ENCODE measurements at regions not wholly inside any gene's neighbourhood (a gene's known extent, or its start where the extent isn't known, plus 50 kb on each side); places are given as distances from the start of the nearest gene placed in this dataset.

GRCh38 chr5:2001300-2001699, 118.6 kb upstream of the IRX4 start:
- H3K79me2 ChIP-seq (ENCODE audit: low read length): no peaks in the 10 kb centered on the region
- H3K4me2 ChIP-seq (ENCODE audit: low read depth, low read length): no peak overlapping the region
- H3K4me3 ChIP-seq (ENCODE audit: low read length): no peak overlapping the region
- H3K9ac ChIP-seq (ENCODE audit: low read length): no peak overlapping the region
- peak; percentile 33 for DNase-seq
- no peaks in the 10 kb centered on the region; the same call in 1 of the 2 replicates for H3K27me3 ChIP-seq (replicated peaks; ENCODE audit: insufficient read depth, low read length)
- H2AFZ ChIP-seq (ENCODE audit: low read length): no peak overlapping the region
- no peaks in the 10 kb centered on the region for H4K20me1 ChIP-seq (ENCODE audit: insufficient read depth, low read length)
- no peak overlapping the region for H3K27ac ChIP-seq (ENCODE audit: low read length)
- H3K9me3 ChIP-seq (replicated peaks; ENCODE audit: insufficient read depth, low read length): no peaks in the 10 kb centered on the region
- TF ChIP-seq EZH2 (optimal IDR thresholded peaks at IDR 0.05; ENCODE audit: low read depth, low read length): no peak
- TF ChIP-seq CTCF (IDR thresholded peaks at IDR 0.05; ENCODE audit: low read length): no peak
- no peak for TF ChIP-seq EZH2phosphoT487 (IDR thresholded peaks at IDR 0.05; ENCODE audit: low read length)
- H3K9me2 ChIP-seq (replicated peaks; ENCODE audit: insufficient read depth, low read length): no peaks in the 10 kb centered on the region
- no peaks in the 10 kb centered on the region for H3F3A ChIP-seq (ENCODE audit: insufficient read depth, low read length)
- H3K36me3 ChIP-seq (replicated peaks; ENCODE audit: insufficient read depth, low read length): no peaks in the 10 kb centered on the region
- H3K4me1 ChIP-seq (ENCODE audit: low read length): no peaks in the 10 kb centered on the region

DNA sequence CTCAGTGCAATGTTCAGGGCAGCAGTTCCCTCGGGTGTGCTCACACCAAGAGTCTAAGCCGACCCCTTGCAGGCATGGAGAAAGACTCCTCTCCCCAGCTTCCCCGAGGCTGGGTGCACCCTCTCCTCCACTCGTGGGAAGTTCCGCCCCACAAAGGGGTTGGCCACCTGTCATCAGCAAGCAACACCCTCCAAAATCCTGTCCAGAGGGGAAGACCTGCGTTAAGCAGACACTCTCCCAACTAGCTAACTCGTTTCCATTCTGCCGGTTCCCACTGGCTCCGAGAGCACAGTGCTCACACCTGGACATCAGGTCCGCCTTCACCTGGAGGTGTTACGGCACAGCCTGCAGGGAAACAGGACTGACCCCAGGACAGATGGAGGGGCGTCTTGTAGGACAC, 117.9 kb upstream of the IRX4 start:
- H3K27me3 ChIP-seq (replicated peaks; ENCODE audit: insufficient read depth, low read length): no peaks in the 10 kb centered on the region; the same call in 1 of the 2 replicates
- TF ChIP-seq CTCF (IDR thresholded peaks at IDR 0.05; ENCODE audit: low read length): no peak
- no peak for TF ChIP-seq EZH2 (optimal IDR thresholded peaks at IDR 0.05; ENCODE audit: low read depth, low read length)
- TF ChIP-seq EZH2phosphoT487 (IDR thresholded peaks at IDR 0.05; ENCODE audit: low read length): no peak
- H3K9me3 ChIP-seq (replicated peaks; ENCODE audit: insufficient read depth, low read length): no peaks in the 10 kb centered on the region
- H3K79me2 ChIP-seq (ENCODE audit: low read length): no peaks in the 10 kb centered on the region
- H2AFZ ChIP-seq (ENCODE audit: low read length): no peak overlapping the region
- H3K9ac ChIP-seq (ENCODE audit: low read length): no peak overlapping the region
- DNase-seq: no peak
- H3K4me1 ChIP-seq (ENCODE audit: low read length): no peaks in the 10 kb centered on the region
- H3K4me3 ChIP-seq (ENCODE audit: low read length): no peak overlapping the region
- H3K27ac ChIP-seq (ENCODE audit: low read length): no peak overlapping the region
- H3K9me2 ChIP-seq (replicated peaks; ENCODE audit: insufficient read depth, low read length): no peaks in the 10 kb centered on the region
- H3K36me3 ChIP-seq (replicated peaks; ENCODE audit: insufficient read depth, low read length): no peaks in the 10 kb centered on the region
- H4K20me1 ChIP-seq (ENCODE audit: insufficient read depth, low read length): no peaks in the 10 kb centered on the region
- H3F3A ChIP-seq (ENCODE audit: insufficient read depth, low read length): no peaks in the 10 kb centered on the region
- H3K4me2 ChIP-seq (ENCODE audit: low read depth, low read length): no peak overlapping the region

- TF ChIP-seq EZH2phosphoT487 (IDR thresholded peaks at IDR 0.05; ENCODE audit: low read length): no peak
- no peak overlapping the region for H3K4me3 ChIP-seq (ENCODE audit: low read length)
- H3K27ac ChIP-seq (ENCODE audit: low read length): no peak overlapping the region
- H3K36me3 ChIP-seq (replicated peaks; ENCODE audit: insufficient read depth, low read length): no peaks in the 10 kb centered on the region
- no peak overlapping the region for H3K4me2 ChIP-seq (ENCODE audit: low read depth, low read length)
- H3K79me2 ChIP-seq (ENCODE audit: low read length): no peaks in the 10 kb centered on the region
- H4K20me1 ChIP-seq (ENCODE audit: insufficient read depth, low read length): no peaks in the 10 kb centered on the region
- H3F3A ChIP-seq (ENCODE audit: insufficient read depth, low read length): no peaks in the 10 kb centered on the region
- DNase-seq: no peak
- H3K4me1 ChIP-seq (ENCODE audit: low read length): no peaks in the 10 kb centered on the region
- no peaks in the 10 kb centered on the region for H3K9me2 ChIP-seq (replicated peaks; ENCODE audit: insufficient read depth, low read length)
- H3K9ac ChIP-seq (ENCODE audit: low read length): no peak overlapping the region
- no peaks in the 10 kb centered on the region for H3K9me3 ChIP-seq (replicated peaks; ENCODE audit: insufficient read depth, low read length)
- no peak overlapping the region for H2AFZ ChIP-seq (ENCODE audit: low read length)
- no peaks in the 10 kb centered on the region; the same call in 1 of the 2 replicates for H3K27me3 ChIP-seq (replicated peaks; ENCODE audit: insufficient read depth, low read length)
Observed at GRCh38 chr5:1999794-2000193, 117.1 kb upstream of the IRX4 start.

DNA sequence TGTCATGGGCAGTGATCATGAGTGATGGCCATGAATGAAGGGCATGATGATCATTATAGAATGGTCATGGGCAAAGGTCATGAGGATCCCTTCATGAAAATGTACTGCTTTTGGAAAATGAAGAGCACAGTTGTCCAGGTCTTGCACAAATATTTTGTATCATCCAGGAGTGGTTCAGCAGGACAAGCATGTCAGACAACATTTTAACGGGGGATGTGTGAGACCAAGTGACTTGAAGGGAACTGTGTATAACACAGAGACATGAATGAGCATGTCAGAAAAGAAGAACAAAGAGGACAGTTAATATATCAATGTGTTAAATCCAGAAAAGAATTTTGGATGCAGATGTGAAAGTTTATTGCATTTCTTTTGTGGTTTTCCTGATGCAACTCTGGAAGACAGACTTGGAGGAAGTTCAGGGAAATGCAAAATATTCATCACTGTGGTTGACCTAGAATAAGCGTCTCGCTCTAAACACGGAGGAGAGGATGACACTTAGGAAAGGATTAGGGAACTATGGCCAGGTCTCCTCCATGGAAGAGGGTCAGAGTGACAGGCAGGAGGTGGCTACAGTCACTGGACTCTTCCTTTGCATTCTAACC, 116.1 kb upstream of the IRX4 start:
- Histone ChIP-seq H2AFZ (ENCODE audit: low read length) (no peak overlapping the region), H3K4me1 (ENCODE audit: low read length) (no peaks in the 10 kb centered on the region), H3K9me2 (replicated peaks; ENCODE audit: insufficient read depth, low read length) (no peaks in the 10 kb centered on the region), H3K4me2 (ENCODE audit: low read depth, low read length) (no peak overlapping the region), H4K20me1 (ENCODE audit: insufficient read depth, low read length) (no peaks in the 10 kb centered on the region), H3K79me2 (ENCODE audit: low read length) (no peaks in the 10 kb centered on the region), H3K27ac (ENCODE audit: low read length) (no peak overlapping the region), H3F3A (ENCODE audit: insufficient read depth, low read length) (no peaks in the 10 kb centered on the region), H3K36me3 (replicated peaks; ENCODE audit: insufficient read depth, low read length) (no peaks in the 10 kb centered on the region), H3K4me3 (ENCODE audit: low read length) (no peak overlapping the region), H3K9ac (ENCODE audit: low read length) (no peak overlapping the region), H3K9me3 (replicated peaks; ENCODE audit: insufficient read depth, low read length) (no peaks in the 10 kb centered on the region), H3K27me3 (replicated peaks; ENCODE audit: insufficient read depth, low read length) (no peaks in the 10 kb centered on the region; the same call in 1 of the 2 replicates)
- TF ChIP-seq EZH2phosphoT487 (IDR thresholded peaks at IDR 0.05; ENCODE audit: low read length): no peak
- TF ChIP-seq EZH2 (optimal IDR thresholded peaks at IDR 0.05; ENCODE audit: low read depth, low read length): no peak
- no peak for TF ChIP-seq CTCF (IDR thresholded peaks at IDR 0.05; ENCODE audit: low read length)
- no peak for DNase-seq
